SK-N-MC (cell line): ENCODE measurements at regions not wholly inside any gene's neighbourhood (a gene's known extent, or its start where the extent isn't known, plus 50 kb on each side); places are given as distances from the start of the nearest gene placed in this dataset.

Experiments
- EZH2 ChIP-seq: fragments of 200-600 bp; sonication (generic); IDR thresholded peaks from one replicate; pipeline ENCODE4 v1.6.1; 2017; ENCODE audit warnings: antibody characterized with exemption
- POLR2AphosphoS5 ChIP-seq: IDR thresholded peaks from 2 replicates; pipeline ENCODE4 v1.6.1; 2012; ENCODE audit warnings: mild to moderate bottlenecking, low read depth, low read length, borderline replicate concordance

DNA sequence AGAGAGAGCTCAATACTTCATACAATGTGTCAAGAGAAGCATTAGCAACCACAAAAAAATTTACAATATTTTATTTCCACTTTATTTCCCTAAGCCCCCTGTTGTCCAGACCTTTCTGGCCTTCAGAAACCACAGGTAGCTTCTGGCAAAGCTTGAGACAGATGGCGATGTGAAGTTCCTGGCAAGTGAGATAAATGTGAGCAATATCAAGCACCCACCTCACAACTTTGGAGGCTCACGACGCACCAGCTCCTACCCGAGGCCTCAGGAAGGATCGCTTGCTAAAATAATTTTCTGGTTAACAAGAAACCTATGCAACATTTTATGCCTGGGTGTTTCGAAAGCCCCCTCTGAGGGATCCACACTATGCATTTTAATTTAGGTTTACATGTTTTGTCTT is 158.1 kb upstream of the CHAC2 start:
- no peak for TF ChIP-seq POLR2AphosphoS5
- TF ChIP-seq EZH2 = no peak
